Uterus (tissue), 3 donors: ENCODE measurements at regions not wholly inside any gene's neighbourhood (a gene's known extent, or its start where the extent isn't known, plus 50 kb on each side); places are given as distances from the start of the nearest gene placed in this dataset.

Experiments
- DNase-seq, 2 donors: peaks; one replicate each; pipeline ENCODE4 v3.0.0-alpha.2; 2019 to 2020
- H3K27ac ChIP-seq, 2 donors: fragments of 200-600 bp; sonication (generic); 1 replicate in 1 of 2; 2 replicates in 1 of 2; pipeline ENCODE4 v1.5.1; 2016 to 2018
- H3K27me3 ChIP-seq, 2 donors: fragments of 200-600 bp; sonication (generic); one replicate each; pipeline ENCODE4 v1.5.1; 2018 to 2019; ENCODE audit warnings: control low read depth in 1 of 2
- H3K36me3 ChIP-seq, 2 donors: fragments of 200-600 bp; sonication (generic); one replicate each; pipeline ENCODE4 v1.5.1; 2019; ENCODE audit warnings: control low read depth in 1 of 2
- H3K4me1 ChIP-seq, 2 donors: fragments of 200-600 bp; sonication (generic); one replicate each; pipeline ENCODE4 v1.5.1; 2018 to 2019; ENCODE audit warnings: control low read depth in 1 of 2
- H3K4me3 ChIP-seq, 2 donors: fragments of 200-600 bp; sonication (generic); 1 replicate in 1 of 2; 2 replicates in 1 of 2; pipeline ENCODE4 v1.5.1; 2018 to 2019; ENCODE audit warnings: mild to moderate bottlenecking in 1 of 2
- H3K9me3 ChIP-seq, 2 donors: fragments of 200-600 bp; sonication (generic); one replicate each; pipeline ENCODE4 v1.5.1; 2019; ENCODE audit warnings: control low read depth in 1 of 2
- CTCF ChIP-seq, 4 experiments: fragments of 200-600 bp in 2 of 4; fragments of 450-650 bp in 2 of 4; sonication (generic) in 2 of 4; IDR thresholded peaks; one replicate each; pipeline ENCODE4 v1.5.1; 2016 to 2019; ENCODE audit warnings: antibody characterized with exemption in 4 of 4, mild to moderate bottlenecking in 2 of 4, moderate library complexity in 1 of 4
- POLR2A ChIP-seq, 2 donors: fragments of 450-650 bp; IDR thresholded peaks; one replicate each; pipeline ENCODE4 v1.6.1; 2016; ENCODE audit warnings: antibody characterized with exemption in 2 of 2, mild to moderate bottlenecking in 1 of 2, moderate library complexity in 1 of 2
- intact Hi-C: fragments of 100-400 bp; cut with DNase I; formaldehyde crosslinking; loops from one replicate; pipeline ENCODE4 v1.15.1; 2023; ENCODE audit warnings: low total_unique reads
- donor health status: DM: yes; HTN: yes; CAD: no.

- intact Hi-C loops: no loop called here
- H3K27ac ChIP-seq: no peak overlapping the region
- no peaks in the 10 kb centered on the region for H3K9me3 ChIP-seq
These were observed 67.3 kb upstream of the CCN6 start for GRCh38 chr6:111986651-111987050.

GRCh38 chr6:111987295-111987694 is 66.6 kb upstream of the CCN6 start:
- TF ChIP-seq POLR2A (IDR thresholded peaks at IDR 0.05) (no peak), CTCF (IDR thresholded peaks at IDR 0.05) (no peak)
- Histone ChIP-seq H3K27ac (no peak overlapping the region), H3K4me1 (no peaks in the 10 kb centered on the region), H3K36me3 (no peaks in the 10 kb centered on the region), H3K4me3 (no peak overlapping the region), H3K9me3 (no peaks in the 10 kb centered on the region), H3K27me3 (no peaks in the 10 kb centered on the region)
- no peak for DNase-seq
- intact Hi-C loops: no loop called here

More at GRCh38 chr6:111986651-111987050, 67.3 kb upstream of the CCN6 start:
- H3K4me3 ChIP-seq: no peak overlapping the region
- no peaks in the 10 kb centered on the region for H3K27me3 ChIP-seq
- no peaks in the 10 kb centered on the region for H3K4me1 ChIP-seq
- no peak for DNase-seq
- TF ChIP-seq CTCF (IDR thresholded peaks at IDR 0.05) (no peak), POLR2A (IDR thresholded peaks at IDR 0.05) (no peak)
- H3K36me3 ChIP-seq: no peaks in the 10 kb centered on the region

GRCh38 chr6:111988926-111989325 is 65.0 kb upstream of the CCN6 start:
- intact Hi-C loops: no loop called here
- TF ChIP-seq POLR2A (IDR thresholded peaks at IDR 0.05): no peak
- DNase-seq: no peak
- H3K9me3 ChIP-seq: no peaks in the 10 kb centered on the region
- H3K27me3 ChIP-seq: no peaks in the 10 kb centered on the region
- H3K4me1 ChIP-seq: no peaks in the 10 kb centered on the region
- H3K36me3 ChIP-seq: no peaks in the 10 kb centered on the region
- H3K27ac ChIP-seq: no peak overlapping the region
- no peak overlapping the region for H3K4me3 ChIP-seq

GRCh38 chr6:111989743-111990142 is 64.2 kb upstream of the CCN6 start:
- no peaks in the 10 kb centered on the region for H3K36me3 ChIP-seq
- no peaks in the 10 kb centered on the region for H3K4me1 ChIP-seq
- H3K27ac ChIP-seq: no peak overlapping the region
- no peak for DNase-seq
- no peak overlapping the region for H3K4me3 ChIP-seq
- TF ChIP-seq CTCF (IDR thresholded peaks at IDR 0.05): no peak
- no peak for TF ChIP-seq POLR2A (IDR thresholded peaks at IDR 0.05)
- intact Hi-C loops: no loop called here
- H3K9me3 ChIP-seq: no peaks in the 10 kb centered on the region
- no peaks in the 10 kb centered on the region for H3K27me3 ChIP-seq

GRCh38 chr6:111990214-111990613 is 63.7 kb upstream of the CCN6 start:
- no peak for DNase-seq
- H3K27ac ChIP-seq: no peak overlapping the region
- TF ChIP-seq POLR2A (IDR thresholded peaks at IDR 0.05) (no peak), CTCF (IDR thresholded peaks at IDR 0.05) (no peak)
- no peaks in the 10 kb centered on the region for H3K27me3 ChIP-seq
- no peaks in the 10 kb centered on the region for H3K36me3 ChIP-seq
- H3K4me3 ChIP-seq: no peak overlapping the region
- no peaks in the 10 kb centered on the region for H3K4me1 ChIP-seq
- H3K9me3 ChIP-seq: no peaks in the 10 kb centered on the region
- intact Hi-C loops: no loop called here

- no peaks in the 10 kb centered on the region for H3K27me3 ChIP-seq
- DNase-seq: no peak
- intact Hi-C loops: no loop called here
- no peaks in the 10 kb centered on the region for H3K36me3 ChIP-seq
- H3K4me3 ChIP-seq: no peak overlapping the region
- H3K9me3 ChIP-seq: no peaks in the 10 kb centered on the region
- no peaks in the 10 kb centered on the region for H3K4me1 ChIP-seq
- no peak overlapping the region for H3K27ac ChIP-seq
- TF ChIP-seq POLR2A (IDR thresholded peaks at IDR 0.05) (no peak), CTCF (IDR thresholded peaks at IDR 0.05) (no peak)
These were observed 61.1 kb upstream of the CCN6 start for GRCh38 chr6:111992851-111993250.
